ENCODE measurements at regions not wholly inside any gene's neighbourhood (a gene's known extent, or its start where the extent isn't known, plus 50 kb on each side); places are given as distances from the start of the nearest gene placed in this dataset.

DNA sequence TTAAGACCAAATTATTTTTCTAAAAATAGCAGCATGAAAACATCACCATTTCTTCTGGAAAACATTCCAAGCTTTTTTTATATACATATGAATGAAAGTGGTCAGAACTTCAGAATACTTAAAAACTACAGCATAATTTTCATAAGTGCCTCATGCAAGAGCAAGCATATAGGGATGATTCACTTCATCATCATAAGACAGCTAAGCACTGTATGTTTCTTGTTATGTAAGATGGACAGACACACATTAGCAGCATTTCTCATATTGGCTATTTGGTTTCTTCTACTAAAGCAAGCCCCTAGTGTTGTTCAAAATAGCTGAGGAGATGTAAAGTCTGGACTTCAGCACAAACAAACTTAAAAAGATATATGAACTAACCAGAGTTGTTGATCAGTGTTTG, 213.1 kb upstream of the NOCT start:
- no peaks in the 10 kb centered on the region for H3K4me1 ChIP-seq
- H3K27ac ChIP-seq = no peak overlapping the region
- intact Hi-C loops (cut with DNase I; ENCODE audit: low total_unique reads) = no loop called here
- H3K4me3 ChIP-seq = no peak overlapping the region
- DNase-seq = no peak
- no peaks in the 10 kb centered on the region for H3K36me3 ChIP-seq
- H3K9me3 ChIP-seq = no peaks in the 10 kb centered on the region
- H3K27me3 ChIP-seq = no peaks in the 10 kb centered on the region
- no peak for TF ChIP-seq POLR2A (IDR thresholded peaks at IDR 0.05)
- TF ChIP-seq, protein P1, sequence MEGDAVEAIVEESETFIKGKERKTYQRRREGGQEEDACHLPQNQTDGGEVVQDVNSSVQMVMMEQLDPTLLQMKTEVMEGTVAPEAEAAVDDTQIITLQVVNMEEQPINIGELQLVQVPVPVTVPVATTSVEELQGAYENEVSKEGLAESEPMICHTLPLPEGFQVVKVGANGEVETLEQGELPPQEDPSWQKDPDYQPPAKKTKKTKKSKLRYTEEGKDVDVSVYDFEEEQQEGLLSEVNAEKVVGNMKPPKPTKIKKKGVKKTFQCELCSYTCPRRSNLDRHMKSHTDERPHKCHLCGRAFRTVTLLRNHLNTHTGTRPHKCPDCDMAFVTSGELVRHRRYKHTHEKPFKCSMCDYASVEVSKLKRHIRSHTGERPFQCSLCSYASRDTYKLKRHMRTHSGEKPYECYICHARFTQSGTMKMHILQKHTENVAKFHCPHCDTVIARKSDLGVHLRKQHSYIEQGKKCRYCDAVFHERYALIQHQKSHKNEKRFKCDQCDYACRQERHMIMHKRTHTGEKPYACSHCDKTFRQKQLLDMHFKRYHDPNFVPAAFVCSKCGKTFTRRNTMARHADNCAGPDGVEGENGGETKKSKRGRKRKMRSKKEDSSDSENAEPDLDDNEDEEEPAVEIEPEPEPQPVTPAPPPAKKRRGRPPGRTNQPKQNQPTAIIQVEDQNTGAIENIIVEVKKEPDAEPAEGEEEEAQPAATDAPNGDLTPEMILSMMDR (IDR thresholded peaks at IDR 0.05) = no peak

DNA sequence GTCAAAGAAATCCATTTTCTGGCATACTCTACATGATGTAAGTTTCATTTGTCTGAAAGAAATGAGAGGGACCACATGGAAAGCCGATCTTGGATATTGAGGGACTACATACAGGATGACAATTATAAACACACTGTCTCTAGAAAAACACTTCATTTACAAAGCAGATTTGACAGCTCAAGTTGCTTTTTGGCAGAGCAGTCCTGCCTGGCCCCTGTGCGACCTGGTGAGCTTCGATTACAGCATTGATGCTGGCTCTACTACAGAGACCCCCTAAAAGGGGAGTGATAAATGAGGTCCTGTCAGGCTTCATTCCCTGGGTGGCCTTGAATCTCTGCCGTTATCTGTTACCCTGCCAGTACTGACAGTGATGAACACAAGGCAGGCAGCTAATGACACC, 215.2 kb upstream of the NOCT start:
- Histone ChIP-seq H3K4me3 (no peak overlapping the region), H3K27me3 (no peaks in the 10 kb centered on the region), H3K9me3 (no peaks in the 10 kb centered on the region), H3K27ac (no peak overlapping the region), H3K4me1 (no peaks in the 10 kb centered on the region), H3K36me3 (no peaks in the 10 kb centered on the region)
- intact Hi-C loops (cut with DNase I; ENCODE audit: low total_unique reads) = no loop called here
- TF ChIP-seq, protein P1 (IDR thresholded peaks at IDR 0.05) = no peak
- no peak for DNase-seq

DNA sequence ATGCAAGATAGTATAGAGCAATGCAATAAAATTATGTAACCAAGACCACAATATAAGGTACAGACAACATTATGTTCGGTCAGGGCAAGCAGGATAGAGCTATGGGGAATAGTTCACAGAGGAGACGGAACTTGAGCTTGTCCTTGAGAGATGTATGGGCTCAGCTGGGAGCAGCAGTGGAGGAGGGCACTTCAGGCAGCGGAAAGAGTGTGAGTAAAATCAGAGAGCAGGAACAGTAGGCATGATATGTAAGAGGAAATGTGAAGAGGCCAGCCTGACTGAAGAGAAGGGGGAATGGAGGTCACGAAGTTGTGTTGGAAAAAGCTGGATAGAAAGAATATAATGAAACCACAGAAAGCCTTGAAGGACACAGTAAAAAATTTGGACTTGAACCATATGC, 217.2 kb upstream of the NOCT start:
- no peak overlapping the region for H3K27ac ChIP-seq
- H3K36me3 ChIP-seq = no peaks in the 10 kb centered on the region
- H3K27me3 ChIP-seq = no peaks in the 10 kb centered on the region
- DNase-seq = no peak
- no peaks in the 10 kb centered on the region for H3K9me3 ChIP-seq
- no peak overlapping the region for H3K4me3 ChIP-seq
- intact Hi-C loops (cut with DNase I; ENCODE audit: low total_unique reads) = no loop called here
- no peaks in the 10 kb centered on the region for H3K4me1 ChIP-seq
- no peak for TF ChIP-seq POLR2A (IDR thresholded peaks at IDR 0.05)
- TF ChIP-seq, protein P1 (IDR thresholded peaks at IDR 0.05) = no peak

DNA sequence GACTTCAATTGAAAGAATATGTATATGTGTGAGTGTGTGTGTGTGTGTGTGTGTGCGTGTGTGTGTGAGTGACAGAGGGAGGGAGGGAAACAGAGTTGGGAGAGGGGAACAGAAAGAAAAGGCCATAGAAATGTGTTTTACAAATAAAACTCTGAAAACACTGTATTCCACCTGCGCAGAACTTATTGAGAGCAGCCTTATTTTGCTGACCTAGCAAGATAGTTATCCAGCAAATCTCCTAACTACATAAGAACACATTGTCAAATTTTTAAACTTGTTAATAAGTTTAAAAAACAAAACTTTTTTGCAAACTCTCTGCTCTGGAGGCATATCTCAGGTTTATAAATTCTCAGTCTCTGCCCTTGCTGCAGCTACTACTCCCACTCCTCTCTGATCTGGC, 217.9 kb upstream of the NOCT start:
- Histone ChIP-seq H3K9me3 (no peaks in the 10 kb centered on the region), H3K27me3 (no peaks in the 10 kb centered on the region), H3K4me1 (no peaks in the 10 kb centered on the region), H3K27ac (no peak overlapping the region), H3K4me3 (no peak overlapping the region), H3K36me3 (no peaks in the 10 kb centered on the region)
- no peak for TF ChIP-seq POLR2A (IDR thresholded peaks at IDR 0.05)
- TF ChIP-seq, protein P1 (IDR thresholded peaks at IDR 0.05) = no peak
- DNase-seq = no peak
- intact Hi-C loops (cut with DNase I; ENCODE audit: low total_unique reads) = no loop called here

DNA sequence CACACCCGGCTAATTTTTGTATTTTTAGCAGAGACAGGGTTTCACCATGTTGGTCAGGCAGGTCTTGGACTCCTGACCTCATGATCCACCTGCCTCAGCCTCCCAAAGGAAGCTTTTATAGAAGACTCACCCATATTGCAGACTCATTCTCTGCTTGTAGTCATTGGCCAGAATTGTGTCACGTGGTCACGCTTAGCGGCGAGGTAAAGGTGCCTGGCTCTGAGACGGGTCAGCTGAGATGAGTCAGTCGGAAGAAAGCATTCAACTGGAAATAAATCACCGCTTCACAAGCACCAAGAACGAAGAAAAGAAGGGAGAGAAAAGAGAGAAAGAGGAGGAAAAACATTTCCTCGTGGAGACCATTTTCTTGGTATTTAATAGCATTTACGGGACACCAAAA, 218.8 kb upstream of the NOCT start:
- H3K4me3 ChIP-seq = no peak overlapping the region
- H3K27ac ChIP-seq = no peak overlapping the region
- intact Hi-C loops (cut with DNase I; ENCODE audit: low total_unique reads) = no loop called here
- DNase-seq = no peak
- no peaks in the 10 kb centered on the region for H3K27me3 ChIP-seq
- no peaks in the 10 kb centered on the region for H3K9me3 ChIP-seq
- H3K4me1 ChIP-seq = no peaks in the 10 kb centered on the region
- TF ChIP-seq, protein P1 (IDR thresholded peaks at IDR 0.05) = no peak
- TF ChIP-seq POLR2A (IDR thresholded peaks at IDR 0.05) = no peak
- no peaks in the 10 kb centered on the region for H3K36me3 ChIP-seq

All from uterus (tissue), 3 donors.